ENCODE measurements at regions not wholly inside any gene's neighbourhood (a gene's known extent, or its start where the extent isn't known, plus 50 kb on each side); places are given as distances from the start of the nearest gene placed in this dataset.

- DNase-seq = no peak
- CTCF ChIA-PET = no interaction called here
- no peaks in the 10 kb centered on the region for H3K9me3 Mint-ChIP-seq (ENCODE audit: low read depth, unreplicated experiment)
- no peak overlapping the region for H3K27ac Mint-ChIP-seq (ENCODE audit: unreplicated experiment)
- no peaks in the 10 kb centered on the region for H3K4me1 Mint-ChIP-seq (ENCODE audit: low read depth, unreplicated experiment)
- intact Hi-C loops (cut with micrococcal nuclease; ENCODE audit: unreplicated experiment) = no loop called here
- TF ChIP-seq CTCF (IDR thresholded peaks at IDR 0.05; ENCODE audit: unreplicated experiment) = no peak
- no peaks in the 10 kb centered on the region for H3K36me3 Mint-ChIP-seq (ENCODE audit: insufficient read depth, unreplicated experiment)
- H3K27me3 Mint-ChIP-seq (ENCODE audit: unreplicated experiment) = peaks cover 42% of the 10 kb centered on the region
- BruUV-seq (replicated peaks) = no TSS peak
- H3K4me3 Mint-ChIP-seq (ENCODE audit: low read depth, unreplicated experiment) = no peak overlapping the region
These were observed 68.1 kb upstream of the ERCC6L2 start for GRCh38 chr9:95807326-95807947.

- Mint-ChIP-seq H3K9me3 (ENCODE audit: low read depth, unreplicated experiment) (no peaks in the 10 kb centered on the region), H3K4me1 (ENCODE audit: low read depth, unreplicated experiment) (no peaks in the 10 kb centered on the region), H3K4me3 (ENCODE audit: low read depth, unreplicated experiment) (no peak overlapping the region), H3K27me3 (ENCODE audit: unreplicated experiment) (peaks cover 35% of the 10 kb centered on the region), H3K36me3 (ENCODE audit: insufficient read depth, unreplicated experiment) (no peaks in the 10 kb centered on the region), H3K27ac (ENCODE audit: unreplicated experiment) (no peak overlapping the region)
- TF ChIP-seq CTCF (IDR thresholded peaks at IDR 0.05; ENCODE audit: unreplicated experiment) = no peak
- no peak for DNase-seq
- CTCF ChIA-PET = no interaction called here
- no TSS peak for BruUV-seq (replicated peaks)
- intact Hi-C loops (cut with micrococcal nuclease; ENCODE audit: unreplicated experiment) = no loop called here
These were observed 72.3 kb upstream of the ERCC6L2 start for GRCh38 chr9:95803197-95803596.

- DNase-seq = no peak
- H3K36me3 Mint-ChIP-seq (ENCODE audit: insufficient read depth, unreplicated experiment) = no peaks in the 10 kb centered on the region
- no peak overlapping the region for H3K27ac Mint-ChIP-seq (ENCODE audit: unreplicated experiment)
- no peaks in the 10 kb centered on the region for H3K9me3 Mint-ChIP-seq (ENCODE audit: low read depth, unreplicated experiment)
- H3K4me3 Mint-ChIP-seq (ENCODE audit: low read depth, unreplicated experiment) = no peak overlapping the region
- intact Hi-C loops (cut with micrococcal nuclease; ENCODE audit: unreplicated experiment) = no loop called here
- CTCF ChIA-PET = no interaction called here
- TF ChIP-seq CTCF (IDR thresholded peaks at IDR 0.05; ENCODE audit: unreplicated experiment) = no peak
- no TSS peak for BruUV-seq (replicated peaks)
- no peaks in the 10 kb centered on the region for H3K4me1 Mint-ChIP-seq (ENCODE audit: low read depth, unreplicated experiment)
- peaks cover 21% of the 10 kb centered on the region for H3K27me3 Mint-ChIP-seq (ENCODE audit: unreplicated experiment)
These were observed 73.7 kb upstream of the ERCC6L2 start for GRCh38 chr9:95801797-95802196.

DNA sequence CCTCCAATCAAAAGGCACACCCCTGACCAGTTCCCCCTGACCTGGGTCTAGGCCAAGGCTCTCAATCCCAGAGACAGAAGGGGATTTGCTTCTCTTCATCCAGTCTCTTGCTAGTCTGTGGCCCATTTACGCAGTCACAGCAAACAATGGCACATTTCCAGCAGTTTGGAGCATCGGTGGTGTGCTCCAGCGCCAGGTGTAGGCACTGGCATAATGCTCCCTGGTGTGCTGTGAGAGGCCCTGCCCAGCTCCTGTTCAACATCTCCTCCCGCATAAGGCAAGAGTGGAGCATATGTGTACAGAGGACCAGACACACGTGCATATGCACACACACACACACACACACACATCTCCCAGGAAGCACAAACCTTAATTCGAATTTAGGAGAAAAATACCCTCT, 79.5 kb upstream of the ERCC6L2 start:
- Mint-ChIP-seq H3K4me1 (ENCODE audit: low read depth, unreplicated experiment) (no peaks in the 10 kb centered on the region), H3K4me3 (ENCODE audit: low read depth, unreplicated experiment) (no peak overlapping the region), H3K27ac (ENCODE audit: unreplicated experiment) (no peak overlapping the region), H3K27me3 (ENCODE audit: unreplicated experiment) (peaks cover 24% of the 10 kb centered on the region), H3K9me3 (ENCODE audit: low read depth, unreplicated experiment) (no peaks in the 10 kb centered on the region), H3K36me3 (ENCODE audit: insufficient read depth, unreplicated experiment) (no peaks in the 10 kb centered on the region)
- DNase-seq = no peak
- CTCF ChIA-PET = no interaction called here
- intact Hi-C loops (cut with micrococcal nuclease; ENCODE audit: unreplicated experiment) = no loop called here
- BruUV-seq (replicated peaks) = no TSS peak
- TF ChIP-seq CTCF (IDR thresholded peaks at IDR 0.05; ENCODE audit: unreplicated experiment) = no peak

Data from Calu3 (cell line).